GM21381 (cell line): ENCODE measurements at regions not wholly inside any gene's neighbourhood (a gene's known extent, or its start where the extent isn't known, plus 50 kb on each side); places are given as distances from the start of the nearest gene placed in this dataset.

Source experiments
- ATAC-seq: cut with Tn5 transposase; IDR thresholded peaks from one replicate; pipeline ENCODE4 v1.9.1; 2021; ENCODE audit warnings: mild to moderate bottlenecking, moderate library complexity; ENCODE audit not compliant: unreplicated experiment

DNA sequence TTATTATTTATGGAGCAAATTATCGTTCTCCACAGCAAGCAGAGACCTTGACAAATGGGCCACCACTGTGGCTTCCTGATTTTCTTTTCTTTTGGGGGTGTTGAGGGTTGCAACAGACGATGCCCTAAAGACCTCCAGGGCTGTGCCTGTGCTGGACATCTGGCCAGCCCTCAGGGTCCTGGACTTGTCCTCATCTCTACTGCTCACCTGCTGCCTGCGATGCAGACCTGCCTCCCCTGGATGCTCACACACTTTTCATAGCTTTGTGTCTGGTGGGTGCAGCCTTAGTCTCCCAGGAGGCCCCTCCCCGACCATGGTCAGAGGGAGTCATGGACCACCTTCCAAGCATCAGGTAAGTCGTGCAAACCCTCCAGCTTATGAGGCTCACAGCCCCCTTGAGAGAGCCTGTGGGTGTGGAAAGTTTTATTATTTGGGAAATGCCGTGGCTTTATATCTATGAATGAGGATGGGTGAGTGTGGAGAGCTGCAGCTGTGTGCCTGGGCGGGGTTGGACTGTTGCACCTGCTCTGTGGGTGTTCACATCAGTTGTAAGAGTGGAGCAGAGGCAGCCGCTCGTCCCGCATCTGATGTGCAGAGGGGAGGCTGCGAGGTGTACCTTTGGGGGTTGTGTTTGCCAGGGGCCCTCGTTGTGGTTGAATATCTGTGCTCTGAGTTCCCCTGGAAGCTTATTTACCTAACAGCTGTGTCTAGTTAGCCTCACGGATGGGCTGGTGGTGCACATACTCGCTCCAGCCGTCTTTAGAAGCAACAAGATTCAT, 126.3 kb upstream of the IRX4 start:
- ATAC-seq: no peak

DNA sequence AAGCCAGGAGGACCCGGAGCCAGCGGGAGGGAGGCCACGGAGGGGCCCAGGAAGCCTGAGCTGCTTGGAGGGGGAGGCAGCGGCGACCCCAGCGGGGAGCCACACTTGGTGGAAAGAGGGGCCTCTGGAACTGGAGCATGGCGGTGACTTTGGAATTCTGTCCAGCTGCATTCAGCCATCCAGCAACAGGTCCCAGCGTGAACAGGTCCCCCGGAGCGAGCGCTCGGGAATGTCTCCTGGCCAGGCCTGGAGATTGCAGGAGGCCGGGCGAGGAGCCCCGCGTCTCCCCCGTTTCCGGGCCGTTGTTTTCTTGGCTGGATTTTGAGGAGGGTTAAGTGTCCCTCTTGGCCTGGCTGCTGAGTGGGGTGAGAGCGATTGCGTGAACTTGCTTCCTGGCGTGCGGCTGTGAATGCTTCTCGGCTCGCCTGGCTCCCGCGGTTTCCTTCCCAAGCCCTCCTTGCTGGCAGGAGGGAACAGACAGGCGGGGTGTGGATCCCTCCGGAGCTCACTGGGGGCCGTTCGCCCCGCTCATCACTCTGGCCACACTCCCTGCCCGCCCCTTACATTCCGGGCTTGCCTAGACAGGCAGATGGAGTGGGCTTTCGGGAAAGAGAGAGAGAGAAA, 125.3 kb upstream of the IRX4 start:
- no peak for ATAC-seq

DNA sequence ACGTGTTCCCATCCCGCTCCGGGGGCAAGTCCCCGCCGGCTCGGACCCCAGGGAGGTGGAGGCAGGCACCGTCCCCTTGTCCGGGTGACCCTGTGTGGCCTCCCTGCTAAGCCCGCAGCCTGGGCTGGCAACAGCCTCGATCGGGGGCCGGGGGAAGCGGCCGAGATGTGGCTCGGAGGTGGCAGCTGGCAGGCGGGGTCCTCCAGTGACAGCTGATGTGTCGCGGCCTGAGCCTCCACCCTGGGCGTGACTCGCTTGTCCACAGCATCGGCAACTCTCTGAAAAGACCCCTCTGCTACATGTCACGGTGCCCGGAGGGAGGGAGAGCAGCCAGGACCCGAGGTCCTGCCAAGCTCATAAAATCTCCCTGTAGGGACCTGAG, 124.8 kb upstream of the IRX4 start:
- no peak for ATAC-seq

DNA sequence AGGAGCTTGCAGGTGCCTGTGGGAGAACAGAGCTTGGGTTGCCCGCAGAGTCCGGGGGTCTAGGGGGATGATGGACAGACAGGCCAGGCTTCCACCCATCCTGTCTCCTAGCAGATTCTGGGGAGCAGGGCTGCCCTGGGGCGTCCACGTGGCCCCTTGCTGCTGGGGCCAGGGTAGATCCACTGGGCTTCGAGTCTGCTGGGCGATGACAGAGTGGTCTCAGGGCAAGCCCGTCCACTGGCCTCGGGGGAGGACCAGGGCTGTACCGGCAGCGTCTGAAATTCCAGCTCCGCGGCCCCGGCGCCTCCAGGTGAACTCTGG, 124.2 kb upstream of the IRX4 start:
- no peak for ATAC-seq

DNA sequence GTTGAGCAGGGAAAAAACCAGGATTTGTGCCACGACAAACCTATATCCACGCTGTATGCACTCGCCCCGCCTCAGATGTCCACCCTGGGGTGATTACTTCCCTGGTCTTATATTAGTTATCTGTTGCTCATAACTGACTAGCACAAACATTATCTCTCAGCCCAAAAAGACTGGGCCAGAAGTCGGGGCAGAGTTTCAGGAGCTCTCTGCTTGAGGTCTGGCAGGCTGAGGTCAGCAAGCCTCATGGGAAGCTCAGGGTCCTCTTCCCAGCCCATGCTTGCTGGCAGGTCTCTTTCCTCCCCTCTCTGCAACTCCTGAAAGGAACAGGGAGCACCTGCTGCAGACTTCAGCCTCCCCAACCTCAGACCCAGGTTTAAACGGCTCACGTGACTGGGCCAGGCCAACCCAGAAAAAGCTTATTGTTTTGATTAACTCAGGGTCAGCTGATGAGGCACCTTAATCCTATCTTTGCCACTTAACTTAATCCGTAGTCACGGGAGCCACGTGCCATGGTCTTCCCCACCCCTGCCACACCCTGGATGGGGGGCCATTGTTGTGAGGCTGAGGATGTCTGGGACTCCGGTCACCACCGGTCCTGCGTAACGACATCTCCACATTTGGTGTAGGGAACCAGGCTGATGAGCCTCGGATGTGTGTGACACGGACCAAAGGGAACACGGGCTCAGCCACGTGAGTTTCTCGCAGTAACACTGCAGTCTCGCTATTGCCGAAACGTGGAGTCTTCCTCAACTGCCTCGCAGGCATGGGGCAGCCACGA, 123.7 kb upstream of the IRX4 start:
- no peak for ATAC-seq

DNA sequence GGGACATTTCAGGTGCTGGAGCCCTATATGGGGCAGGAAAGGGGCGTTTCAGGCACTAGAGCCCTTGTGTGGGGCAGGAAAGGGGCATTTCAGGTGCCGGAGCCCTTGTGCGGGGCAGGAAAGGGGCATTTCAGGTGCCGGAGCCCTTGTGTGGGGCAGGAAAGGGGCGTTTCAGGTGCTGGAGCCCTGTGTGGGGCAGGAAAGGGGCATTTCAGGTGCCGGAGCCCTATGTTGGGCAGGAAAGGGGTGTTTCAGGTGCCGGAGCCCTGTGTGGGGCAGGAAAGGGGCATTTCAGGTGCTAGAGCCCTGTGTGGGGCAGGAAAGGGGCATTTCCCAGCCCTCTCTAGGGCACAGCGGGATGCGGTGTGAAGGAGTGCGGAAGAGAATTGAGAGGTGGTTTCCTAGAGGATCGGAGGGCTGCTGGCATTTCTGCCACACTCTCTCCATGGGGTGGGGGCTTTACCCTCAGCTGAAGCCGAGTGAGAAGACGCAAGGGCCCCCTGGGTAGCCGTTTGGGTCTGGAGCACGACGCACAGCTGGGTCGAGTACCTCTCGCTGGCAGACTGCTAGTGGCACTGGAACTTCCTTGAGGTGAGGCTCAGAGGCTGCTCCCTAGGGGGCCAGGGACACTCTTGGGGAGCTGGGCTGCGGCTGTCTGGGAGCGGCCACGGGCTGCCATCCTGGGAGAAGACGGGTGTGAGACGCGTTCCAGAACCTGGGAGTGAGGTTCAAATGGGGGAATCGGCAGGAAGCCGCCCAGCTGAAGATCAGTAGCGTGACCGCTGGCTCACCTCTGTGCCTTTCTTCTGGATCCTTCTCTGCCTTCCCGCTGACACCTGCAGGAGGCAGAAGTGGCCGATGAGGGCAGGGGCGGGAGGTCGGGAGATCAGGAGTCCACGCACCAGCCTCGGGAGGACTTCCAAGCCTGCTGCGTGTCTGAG, 122.6 kb upstream of the IRX4 start:
- no peak for ATAC-seq

DNA sequence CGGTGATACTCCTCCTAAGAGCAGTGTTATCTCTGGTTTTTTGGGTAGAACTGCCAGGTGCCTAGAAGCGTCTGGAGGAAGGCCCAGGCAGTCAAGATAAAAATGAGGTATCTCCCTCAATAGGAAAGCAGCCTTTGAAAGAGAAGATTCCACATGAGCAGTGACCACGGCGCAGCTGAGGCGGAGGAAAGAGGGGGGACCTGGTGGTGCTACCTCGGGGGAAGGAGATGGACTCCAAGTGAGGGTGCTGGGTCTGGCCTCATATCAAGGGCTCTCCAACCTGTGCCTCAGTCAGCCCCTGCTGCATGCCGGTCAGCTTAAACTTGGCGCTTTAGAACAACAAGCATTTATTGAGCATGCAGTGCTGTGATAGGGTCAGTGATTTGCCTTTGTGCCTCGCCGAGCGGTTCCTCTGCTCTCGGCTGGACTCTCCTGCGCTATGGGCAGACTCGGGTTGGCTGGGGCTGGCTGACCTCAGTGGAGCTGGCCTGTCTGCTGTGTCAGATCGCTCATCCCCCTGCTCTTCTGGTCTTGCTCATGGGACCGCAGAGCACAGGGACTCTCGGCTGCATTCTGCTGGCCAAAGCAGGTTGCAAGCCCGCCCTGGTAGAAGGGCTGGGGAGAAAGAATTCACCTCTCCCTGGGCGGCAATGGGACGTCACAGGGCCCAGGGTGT, 121.1 kb upstream of the IRX4 start:
- no peak for ATAC-seq

DNA sequence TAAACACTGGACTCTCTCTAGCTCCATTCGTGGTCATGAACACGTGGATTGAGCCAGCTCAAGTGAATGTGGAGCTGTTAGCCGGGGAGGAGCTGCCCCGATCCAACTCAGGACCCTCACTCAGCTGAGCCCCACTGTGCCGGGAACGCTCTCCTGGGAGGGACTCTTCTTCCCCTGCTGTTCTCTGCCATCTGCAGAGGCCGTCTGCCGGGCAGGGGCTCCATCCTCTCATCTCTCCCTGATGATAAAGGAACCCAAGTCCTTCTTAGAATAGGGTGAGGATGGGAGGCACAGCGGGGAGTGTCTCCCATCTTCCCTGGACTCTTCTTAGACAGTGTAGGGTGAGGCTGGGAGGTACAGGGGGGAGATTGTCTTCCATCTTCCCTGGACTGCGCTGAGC, 120.5 kb upstream of the IRX4 start:
- no peak for ATAC-seq

DNA sequence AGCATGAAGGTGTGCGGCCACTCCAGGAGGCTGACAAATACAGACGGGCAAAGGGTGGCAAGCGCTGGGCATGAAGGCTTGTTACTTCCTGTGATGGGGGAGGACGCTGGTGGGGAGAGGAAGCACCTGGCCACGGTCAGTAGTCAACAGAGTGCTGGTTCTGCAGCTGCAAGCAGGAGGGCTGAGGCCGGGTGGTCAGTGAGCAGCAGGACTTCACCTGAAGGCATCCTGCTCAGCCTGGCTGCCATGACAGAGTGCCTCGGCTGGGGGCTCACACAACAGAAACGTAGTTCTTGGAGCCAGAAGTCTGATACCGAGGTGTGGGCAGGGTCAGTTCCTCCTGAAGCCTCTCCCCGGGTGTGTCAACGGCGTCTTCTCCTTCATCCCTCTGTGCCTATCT, 118.6 kb upstream of the IRX4 start:
- ATAC-seq: no peak

DNA sequence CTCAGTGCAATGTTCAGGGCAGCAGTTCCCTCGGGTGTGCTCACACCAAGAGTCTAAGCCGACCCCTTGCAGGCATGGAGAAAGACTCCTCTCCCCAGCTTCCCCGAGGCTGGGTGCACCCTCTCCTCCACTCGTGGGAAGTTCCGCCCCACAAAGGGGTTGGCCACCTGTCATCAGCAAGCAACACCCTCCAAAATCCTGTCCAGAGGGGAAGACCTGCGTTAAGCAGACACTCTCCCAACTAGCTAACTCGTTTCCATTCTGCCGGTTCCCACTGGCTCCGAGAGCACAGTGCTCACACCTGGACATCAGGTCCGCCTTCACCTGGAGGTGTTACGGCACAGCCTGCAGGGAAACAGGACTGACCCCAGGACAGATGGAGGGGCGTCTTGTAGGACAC, 117.9 kb upstream of the IRX4 start:
- ATAC-seq: no peak

DNA sequence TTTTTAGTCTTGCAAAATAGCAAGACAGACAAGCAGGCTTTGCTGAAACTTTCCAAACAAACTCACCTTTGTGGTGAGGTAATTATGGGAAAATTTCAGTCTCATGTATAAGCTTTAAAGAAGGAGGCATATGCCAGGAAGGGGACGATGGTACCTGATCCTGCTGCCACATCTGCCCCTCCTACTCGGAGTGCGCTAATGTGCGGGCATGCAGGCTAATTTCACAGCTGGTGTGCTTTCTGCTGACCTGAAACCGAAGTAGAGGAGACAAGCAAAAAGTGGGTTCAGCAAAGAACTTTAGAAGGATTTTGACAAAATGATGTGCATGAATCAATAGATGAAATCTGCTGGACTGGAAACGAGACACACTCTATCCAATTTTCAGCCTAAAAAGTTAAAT, 117.1 kb upstream of the IRX4 start:
- ATAC-seq: no peak

DNA sequence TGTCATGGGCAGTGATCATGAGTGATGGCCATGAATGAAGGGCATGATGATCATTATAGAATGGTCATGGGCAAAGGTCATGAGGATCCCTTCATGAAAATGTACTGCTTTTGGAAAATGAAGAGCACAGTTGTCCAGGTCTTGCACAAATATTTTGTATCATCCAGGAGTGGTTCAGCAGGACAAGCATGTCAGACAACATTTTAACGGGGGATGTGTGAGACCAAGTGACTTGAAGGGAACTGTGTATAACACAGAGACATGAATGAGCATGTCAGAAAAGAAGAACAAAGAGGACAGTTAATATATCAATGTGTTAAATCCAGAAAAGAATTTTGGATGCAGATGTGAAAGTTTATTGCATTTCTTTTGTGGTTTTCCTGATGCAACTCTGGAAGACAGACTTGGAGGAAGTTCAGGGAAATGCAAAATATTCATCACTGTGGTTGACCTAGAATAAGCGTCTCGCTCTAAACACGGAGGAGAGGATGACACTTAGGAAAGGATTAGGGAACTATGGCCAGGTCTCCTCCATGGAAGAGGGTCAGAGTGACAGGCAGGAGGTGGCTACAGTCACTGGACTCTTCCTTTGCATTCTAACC, 116.1 kb upstream of the IRX4 start:
- no peak for ATAC-seq

DNA sequence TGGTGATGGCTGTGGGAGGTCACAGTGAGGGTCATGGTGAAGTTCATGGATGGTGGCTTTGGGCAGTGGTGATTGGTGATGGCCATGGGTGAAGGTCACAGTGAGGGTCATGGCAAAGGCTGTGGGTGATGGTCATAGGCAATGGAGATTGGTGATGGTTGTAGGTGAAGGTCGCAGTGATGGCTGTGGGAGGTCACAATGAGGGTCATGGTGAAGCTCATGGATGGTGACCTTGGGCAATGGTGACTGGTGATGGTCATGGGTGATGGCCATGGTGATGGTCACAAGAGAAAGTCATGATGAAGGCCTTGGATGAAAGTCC, 115.6 kb upstream of the IRX4 start:
- ATAC-seq: no peak

DNA sequence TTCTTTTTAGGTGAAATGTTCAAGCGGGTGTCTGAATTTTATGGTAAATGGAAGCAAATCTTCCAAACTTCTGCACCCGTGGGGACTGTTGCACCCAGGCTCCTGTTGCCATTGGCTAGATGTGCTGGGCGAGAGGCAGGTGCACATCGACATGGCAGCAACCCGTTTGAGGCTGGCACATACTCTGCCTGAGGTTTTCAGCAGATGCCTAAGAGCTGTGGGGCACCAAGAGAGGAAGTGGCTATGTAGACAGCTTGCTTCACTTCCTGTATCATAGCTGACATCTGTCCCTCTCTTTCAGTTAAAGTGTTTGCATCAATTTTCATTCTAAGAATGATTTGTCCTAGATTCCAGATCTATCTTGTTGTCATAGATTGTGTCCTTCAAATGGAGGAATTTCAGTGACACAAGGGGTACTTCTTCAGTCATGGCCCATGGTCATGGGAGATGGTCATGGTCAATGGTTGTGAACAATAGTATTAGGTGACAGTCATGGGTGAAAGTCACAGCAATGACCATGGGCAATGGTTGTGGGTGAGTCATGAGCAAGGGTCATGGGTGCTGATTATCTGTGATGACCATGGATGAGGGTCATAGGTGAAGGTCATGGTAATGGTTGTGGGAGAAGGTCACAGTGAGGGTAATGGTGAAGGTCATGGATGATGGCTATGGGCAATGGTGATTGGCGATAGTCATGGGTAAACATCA, 115.1 kb upstream of the IRX4 start:
- no peak for ATAC-seq

DNA sequence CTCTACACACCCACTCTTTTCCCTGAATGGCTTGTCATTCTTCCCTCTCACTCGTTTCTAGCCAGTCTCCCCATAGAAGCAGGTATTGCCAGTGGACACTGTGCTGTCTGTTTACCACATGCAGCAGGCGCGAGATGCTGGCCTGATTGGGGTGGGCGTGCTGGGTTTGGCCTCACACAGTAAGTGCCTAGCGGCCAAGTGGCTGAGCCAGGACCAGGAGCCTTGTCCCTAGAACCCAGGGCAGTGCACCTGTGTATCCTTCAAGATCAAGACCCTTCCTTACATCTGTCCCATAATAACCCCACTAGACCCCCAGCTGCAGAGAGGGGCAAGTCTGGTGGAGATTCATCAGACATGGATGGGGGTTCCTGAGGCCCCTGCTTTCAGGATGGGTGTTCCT, 112.8 kb upstream of the IRX4 start:
- ATAC-seq: no peak

DNA sequence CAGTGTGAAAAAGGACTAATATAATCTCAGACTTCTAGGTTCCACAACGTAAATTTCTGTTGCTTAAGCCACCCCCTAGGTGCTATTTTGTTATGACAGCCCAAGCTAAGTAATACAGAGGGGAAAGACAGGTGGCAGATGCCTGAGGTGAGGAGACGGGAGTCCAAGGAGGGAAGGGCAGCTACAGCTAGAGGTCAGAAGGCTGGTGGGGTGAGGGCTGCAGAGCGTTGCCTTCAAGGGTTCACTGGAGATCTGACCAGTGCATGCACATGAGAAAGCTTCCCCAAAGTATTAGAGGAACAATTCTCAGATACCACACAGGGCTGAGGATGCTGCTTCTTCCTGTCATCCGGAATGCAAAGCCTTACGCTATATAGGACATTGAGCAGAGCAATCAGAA, 104.7 kb upstream of the IRX4 start:
- ATAC-seq: no peak

DNA sequence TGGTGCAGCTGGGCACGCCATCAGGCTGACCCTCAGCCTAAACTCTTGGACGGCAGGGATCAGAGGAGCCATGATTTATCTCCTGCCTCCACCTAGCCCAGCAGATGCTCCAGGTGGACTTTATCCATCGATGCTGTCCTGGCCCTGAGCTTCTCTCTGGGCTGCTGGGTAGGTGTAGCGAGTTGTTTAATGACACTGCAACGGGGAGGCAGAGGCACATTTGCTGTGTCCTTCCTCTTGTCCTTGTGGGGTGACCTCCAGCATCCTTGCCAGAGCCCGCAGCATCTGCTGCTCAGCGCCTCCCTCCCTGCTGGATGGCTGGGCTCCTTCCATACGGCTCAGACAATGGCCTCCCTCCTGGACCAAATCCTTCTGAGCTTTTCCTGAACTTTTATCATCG, 103.1 kb upstream of the IRX4 start:
- ATAC-seq: no peak

DNA sequence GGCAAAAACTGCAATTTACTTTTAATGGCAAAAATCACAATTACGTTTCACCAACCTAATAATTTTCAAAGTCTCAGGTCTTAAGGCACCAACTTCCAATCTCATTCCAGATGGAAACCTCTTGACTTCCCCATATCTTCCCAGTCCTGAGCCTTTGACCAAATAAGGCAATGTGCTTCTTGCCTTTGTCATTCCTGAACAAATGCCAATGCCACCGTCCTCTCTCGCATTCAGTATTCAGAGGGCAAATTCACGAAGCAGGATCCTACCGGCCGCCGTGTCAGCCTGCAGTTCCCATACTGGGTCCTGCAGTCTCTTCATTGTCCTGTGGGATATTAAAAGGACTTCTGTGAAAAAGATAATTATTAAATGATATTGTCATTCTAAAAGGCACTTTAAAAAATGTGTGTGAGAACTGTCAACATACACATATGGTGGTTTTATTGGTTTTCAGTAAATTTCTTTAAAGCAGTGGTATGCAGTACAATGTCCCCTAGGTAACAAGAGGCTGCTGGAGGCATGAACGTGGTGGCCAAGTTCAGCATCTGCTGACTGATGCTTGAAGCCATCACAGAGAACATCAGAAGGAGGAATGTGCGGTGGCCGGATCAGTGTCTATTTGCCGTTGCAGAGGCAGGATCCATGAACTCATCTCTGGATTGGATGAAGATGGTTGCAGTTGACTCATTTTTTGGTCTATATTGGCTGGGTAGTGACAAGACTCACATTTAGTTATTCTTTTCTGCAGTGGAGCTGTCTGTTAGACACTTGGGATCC, 101.4 kb upstream of the IRX4 start:
- no peak for ATAC-seq

DNA sequence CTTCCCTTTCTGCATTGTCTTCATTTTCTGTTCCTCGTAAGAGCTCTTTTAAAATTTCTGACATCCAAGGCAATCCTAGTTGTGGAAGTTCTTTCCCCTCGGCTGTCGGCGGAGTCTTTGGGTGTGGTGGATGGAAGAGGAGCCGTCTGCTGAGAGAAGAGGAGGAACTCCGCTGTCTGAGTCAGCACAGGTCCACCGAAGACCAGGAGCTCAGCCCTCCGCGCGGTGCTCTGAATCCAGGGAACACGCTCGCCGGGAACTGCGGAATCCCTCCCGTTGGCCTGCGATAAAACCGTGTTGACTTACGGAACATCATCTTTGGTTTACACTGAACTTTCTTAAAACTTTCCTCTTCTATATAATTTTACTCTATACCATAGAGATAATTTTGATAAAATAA, 100.7 kb upstream of the IRX4 start:
- ATAC-seq: no peak
